Glutamatergic neuron (in vitro differentiated cells): ENCODE measurements at regions not wholly inside any gene's neighbourhood (a gene's known extent, or its start where the extent isn't known, plus 50 kb on each side); places are given as distances from the start of the nearest gene placed in this dataset.

ENCODE experiments used
- DNase-seq: peaks from one replicate; pipeline ENCODE4 v3.0.0; 2022
- H3K27ac Mint-ChIP-seq: one replicate; pipeline ENCODE4 v1.8.0; 2020; ENCODE audit warnings: mild to moderate bottlenecking, mixed read lengths, inconsistent platforms; ENCODE audit not compliant: unreplicated experiment
- H3K27me3 Mint-ChIP-seq: one replicate; pipeline ENCODE4 v1.8.0; 2020; ENCODE audit warnings: mild to moderate bottlenecking, moderate library complexity, mixed read lengths, inconsistent platforms; ENCODE audit not compliant: unreplicated experiment
- H3K36me3 Mint-ChIP-seq: one replicate; pipeline ENCODE4 v1.8.0; 2020; ENCODE audit warnings: mild to moderate bottlenecking, mixed read lengths, inconsistent platforms; ENCODE audit not compliant: unreplicated experiment
- H3K4me1 Mint-ChIP-seq: one replicate; pipeline ENCODE4 v1.8.0; 2020; ENCODE audit warnings: mild to moderate bottlenecking, low read depth, mixed read lengths, inconsistent platforms; ENCODE audit not compliant: unreplicated experiment
- H3K4me3 Mint-ChIP-seq: one replicate; pipeline ENCODE4 v1.8.0; 2020; ENCODE audit warnings: mild to moderate bottlenecking, mixed read lengths, inconsistent platforms; ENCODE audit not compliant: unreplicated experiment
- H3K9me3 Mint-ChIP-seq: one replicate; pipeline ENCODE4 v1.8.0; 2020; ENCODE audit warnings: mild to moderate bottlenecking, moderate library complexity, mixed read lengths, inconsistent platforms; ENCODE audit not compliant: unreplicated experiment
- TF ChIP-seq, protein P1 (sequence below): fragments of 200-600 bp; sonication (generic); IDR thresholded peaks from one replicate; pipeline ENCODE4 v1.5.0; 2021; ENCODE audit not compliant: partially characterized antibody, unreplicated experiment

DNA sequence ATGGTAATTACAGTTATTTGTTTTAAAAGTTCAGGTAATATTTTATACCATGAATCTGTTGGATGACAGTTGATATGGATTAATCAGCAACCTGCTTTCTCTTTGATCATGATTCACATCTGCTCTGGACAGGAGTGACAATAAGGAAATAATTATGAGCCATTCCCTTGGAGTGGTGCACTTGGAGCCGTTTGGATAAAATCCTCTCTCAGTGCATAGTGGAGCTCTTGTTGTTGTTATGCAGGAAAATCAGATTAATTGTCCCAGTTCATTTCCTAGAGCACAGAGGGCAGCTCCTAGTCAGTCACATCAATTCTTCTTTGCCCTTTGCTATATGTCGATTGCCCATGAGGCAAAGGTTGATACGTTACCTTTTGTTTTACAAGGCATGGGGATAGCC, 668.3 kb upstream of the NR3C2 start:
- DNase-seq: no peak
- Mint-ChIP-seq H3K27me3 (no peaks in the 10 kb centered on the region), H3K9me3 (no peaks in the 10 kb centered on the region), H3K27ac (no peak overlapping the region), H3K36me3 (no peaks in the 10 kb centered on the region), H3K4me3 (no peak overlapping the region), H3K4me1 (no peaks in the 10 kb centered on the region)
- TF ChIP-seq, protein P1, sequence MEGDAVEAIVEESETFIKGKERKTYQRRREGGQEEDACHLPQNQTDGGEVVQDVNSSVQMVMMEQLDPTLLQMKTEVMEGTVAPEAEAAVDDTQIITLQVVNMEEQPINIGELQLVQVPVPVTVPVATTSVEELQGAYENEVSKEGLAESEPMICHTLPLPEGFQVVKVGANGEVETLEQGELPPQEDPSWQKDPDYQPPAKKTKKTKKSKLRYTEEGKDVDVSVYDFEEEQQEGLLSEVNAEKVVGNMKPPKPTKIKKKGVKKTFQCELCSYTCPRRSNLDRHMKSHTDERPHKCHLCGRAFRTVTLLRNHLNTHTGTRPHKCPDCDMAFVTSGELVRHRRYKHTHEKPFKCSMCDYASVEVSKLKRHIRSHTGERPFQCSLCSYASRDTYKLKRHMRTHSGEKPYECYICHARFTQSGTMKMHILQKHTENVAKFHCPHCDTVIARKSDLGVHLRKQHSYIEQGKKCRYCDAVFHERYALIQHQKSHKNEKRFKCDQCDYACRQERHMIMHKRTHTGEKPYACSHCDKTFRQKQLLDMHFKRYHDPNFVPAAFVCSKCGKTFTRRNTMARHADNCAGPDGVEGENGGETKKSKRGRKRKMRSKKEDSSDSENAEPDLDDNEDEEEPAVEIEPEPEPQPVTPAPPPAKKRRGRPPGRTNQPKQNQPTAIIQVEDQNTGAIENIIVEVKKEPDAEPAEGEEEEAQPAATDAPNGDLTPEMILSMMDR: no peak

DNA sequence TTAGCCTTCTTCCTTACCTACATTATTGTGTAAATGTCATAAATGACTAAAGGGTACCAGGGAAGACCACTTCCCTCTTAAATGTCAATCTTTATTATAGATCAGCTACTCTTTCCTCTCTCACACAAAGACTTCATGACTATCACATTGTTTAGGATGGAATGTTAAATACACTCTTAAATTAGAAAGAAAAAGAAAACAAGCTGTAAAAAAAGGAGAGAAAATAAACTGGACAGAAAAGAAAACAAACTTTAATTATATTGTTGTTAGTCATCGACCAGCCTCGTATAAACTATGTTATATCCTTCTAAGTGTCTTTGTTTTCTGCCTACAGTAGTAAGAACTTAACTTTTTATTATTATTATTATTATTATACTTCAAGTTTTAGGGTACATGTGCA, 666.4 kb upstream of the NR3C2 start:
- no peak for DNase-seq
- Mint-ChIP-seq H3K4me1 (no peaks in the 10 kb centered on the region), H3K36me3 (no peaks in the 10 kb centered on the region), H3K27me3 (no peaks in the 10 kb centered on the region), H3K4me3 (no peak overlapping the region), H3K9me3 (no peaks in the 10 kb centered on the region), H3K27ac (no peak overlapping the region)
- TF ChIP-seq, protein P1: no peak

DNA sequence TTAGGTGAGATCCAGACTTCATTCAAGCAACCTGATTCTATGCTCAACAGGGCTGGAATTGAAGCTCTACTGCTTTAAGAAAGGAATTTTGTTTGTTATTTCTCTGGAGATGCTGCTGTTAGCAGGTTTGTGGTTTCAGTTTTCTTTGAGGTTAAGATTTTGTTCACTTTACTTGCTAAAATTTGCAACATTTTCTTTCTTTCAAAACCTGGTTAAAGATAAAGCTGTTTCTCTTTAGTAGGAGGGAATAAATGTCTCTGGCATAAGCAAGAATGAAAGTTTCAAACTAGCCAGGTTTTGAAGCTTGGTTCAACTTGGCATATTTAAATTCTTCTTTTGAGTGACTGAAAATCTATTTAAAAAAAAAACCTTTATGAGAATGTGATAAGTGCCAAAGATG, 660.6 kb upstream of the NR3C2 start:
- DNase-seq: no peak
- Mint-ChIP-seq H3K4me1 (no peaks in the 10 kb centered on the region), H3K27ac (no peak overlapping the region), H3K9me3 (no peaks in the 10 kb centered on the region), H3K4me3 (no peak overlapping the region), H3K36me3 (no peaks in the 10 kb centered on the region), H3K27me3 (no peaks in the 10 kb centered on the region)
- TF ChIP-seq, protein P1: no peak

DNA sequence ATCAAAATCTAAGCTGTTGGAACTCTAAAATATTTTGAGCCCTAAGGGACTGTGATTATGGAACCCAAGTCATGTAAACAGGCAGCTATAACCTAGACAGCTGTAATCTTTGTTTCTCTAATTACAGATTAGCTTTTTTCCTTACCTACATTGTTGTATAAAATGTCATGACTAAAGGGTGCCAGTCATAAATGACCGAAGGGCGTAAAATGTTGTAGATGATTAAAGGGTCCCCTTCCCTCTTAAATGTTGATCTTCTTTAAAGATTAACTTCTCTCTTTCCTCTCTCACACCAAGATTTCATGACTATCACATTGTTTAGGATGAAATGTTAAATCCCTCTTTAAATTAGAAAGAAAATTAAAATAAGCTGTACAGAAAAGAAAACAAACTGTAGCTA, 659.4 kb upstream of the NR3C2 start:
- TF ChIP-seq, protein P1: no peak
- Mint-ChIP-seq H3K9me3 (no peaks in the 10 kb centered on the region), H3K27me3 (no peaks in the 10 kb centered on the region), H3K36me3 (no peaks in the 10 kb centered on the region), H3K4me1 (no peaks in the 10 kb centered on the region), H3K4me3 (no peak overlapping the region), H3K27ac (no peak overlapping the region)
- DNase-seq: no peak

DNA sequence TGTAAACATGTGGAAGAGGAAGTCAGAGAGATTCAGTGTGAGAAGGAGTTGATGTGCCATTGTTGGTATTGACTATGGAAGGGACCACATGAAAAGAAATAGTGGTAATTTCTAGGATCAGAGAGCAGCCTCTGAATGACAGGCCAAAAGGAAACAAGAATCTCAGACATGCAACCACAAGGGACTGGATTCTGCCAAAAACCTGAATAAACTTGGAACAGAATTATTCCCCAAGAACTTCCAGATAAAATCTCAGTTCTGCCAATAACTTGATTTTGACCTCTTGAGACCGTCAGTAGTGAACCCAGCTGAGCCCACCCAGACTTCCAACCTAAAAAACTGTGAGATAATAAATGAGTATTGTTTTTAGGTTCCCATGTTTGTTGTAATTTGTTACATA, 653.6 kb upstream of the NR3C2 start:
- H3K27me3 Mint-ChIP-seq: no peaks in the 10 kb centered on the region
- H3K4me3 Mint-ChIP-seq: no peak overlapping the region
- H3K27ac Mint-ChIP-seq: no peak overlapping the region
- no peak for DNase-seq
- peaks cover 5% of the 10 kb centered on the region for H3K36me3 Mint-ChIP-seq
- TF ChIP-seq, protein P1: no peak
- H3K4me1 Mint-ChIP-seq: no peaks in the 10 kb centered on the region
- no peaks in the 10 kb centered on the region for H3K9me3 Mint-ChIP-seq
